ENCODE measurements at regions not wholly inside any gene's neighbourhood (a gene's known extent, or its start where the extent isn't known, plus 50 kb on each side); places are given as distances from the start of the nearest gene placed in this dataset.
"Not testable (repeated sequence)": the region's sequence is repeated elsewhere in the genome, so short reads cannot be mapped to it uniquely, and the experiment has no call there.

- TF ChIP-seq, protein P1, sequence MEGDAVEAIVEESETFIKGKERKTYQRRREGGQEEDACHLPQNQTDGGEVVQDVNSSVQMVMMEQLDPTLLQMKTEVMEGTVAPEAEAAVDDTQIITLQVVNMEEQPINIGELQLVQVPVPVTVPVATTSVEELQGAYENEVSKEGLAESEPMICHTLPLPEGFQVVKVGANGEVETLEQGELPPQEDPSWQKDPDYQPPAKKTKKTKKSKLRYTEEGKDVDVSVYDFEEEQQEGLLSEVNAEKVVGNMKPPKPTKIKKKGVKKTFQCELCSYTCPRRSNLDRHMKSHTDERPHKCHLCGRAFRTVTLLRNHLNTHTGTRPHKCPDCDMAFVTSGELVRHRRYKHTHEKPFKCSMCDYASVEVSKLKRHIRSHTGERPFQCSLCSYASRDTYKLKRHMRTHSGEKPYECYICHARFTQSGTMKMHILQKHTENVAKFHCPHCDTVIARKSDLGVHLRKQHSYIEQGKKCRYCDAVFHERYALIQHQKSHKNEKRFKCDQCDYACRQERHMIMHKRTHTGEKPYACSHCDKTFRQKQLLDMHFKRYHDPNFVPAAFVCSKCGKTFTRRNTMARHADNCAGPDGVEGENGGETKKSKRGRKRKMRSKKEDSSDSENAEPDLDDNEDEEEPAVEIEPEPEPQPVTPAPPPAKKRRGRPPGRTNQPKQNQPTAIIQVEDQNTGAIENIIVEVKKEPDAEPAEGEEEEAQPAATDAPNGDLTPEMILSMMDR (IDR thresholded peaks at IDR 0.05; ENCODE audit: extremely low read depth, insufficient read depth, missing control alignments), result no peak
- in situ Hi-C loops (cut with MboI; ENCODE audit: low pct_unique_long_range_greater_than_20kb, low sequenced_read_pairs, unreplicated experiment), result no loop called here
Observed at GRCh38 chrX:10990976-10991375, 120.2 kb upstream of the HCCS start.

DNA sequence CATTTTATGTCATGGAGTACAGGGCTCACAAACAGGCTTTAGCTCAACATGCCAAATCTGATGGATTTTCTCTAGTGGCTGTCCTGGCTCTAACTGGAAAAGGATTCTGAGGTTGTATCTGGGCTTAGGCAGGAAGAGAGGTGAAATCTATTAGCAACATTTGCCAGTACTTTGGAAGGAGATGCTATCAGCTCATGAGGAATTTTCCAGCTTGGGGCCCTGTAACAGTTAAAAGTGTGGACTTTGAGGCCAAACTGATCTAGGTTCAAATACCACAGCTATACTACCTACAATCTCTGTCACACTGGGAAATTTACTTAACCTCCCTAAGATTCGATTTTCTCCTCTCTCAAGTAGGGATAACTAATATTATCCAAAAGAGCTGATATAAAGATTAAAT, 119.0 kb upstream of the HCCS start:
- TF ChIP-seq, protein P1 (IDR thresholded peaks at IDR 0.05; ENCODE audit: extremely low read depth, insufficient read depth, missing control alignments), result no peak
- in situ Hi-C loops (cut with MboI; ENCODE audit: low pct_unique_long_range_greater_than_20kb, low sequenced_read_pairs, unreplicated experiment), result no loop called here

More at GRCh38 chrX:10990976-10991375, 120.2 kb upstream of the HCCS start:
- no peak for DNase-seq (ENCODE audit: low spot score)

DNA sequence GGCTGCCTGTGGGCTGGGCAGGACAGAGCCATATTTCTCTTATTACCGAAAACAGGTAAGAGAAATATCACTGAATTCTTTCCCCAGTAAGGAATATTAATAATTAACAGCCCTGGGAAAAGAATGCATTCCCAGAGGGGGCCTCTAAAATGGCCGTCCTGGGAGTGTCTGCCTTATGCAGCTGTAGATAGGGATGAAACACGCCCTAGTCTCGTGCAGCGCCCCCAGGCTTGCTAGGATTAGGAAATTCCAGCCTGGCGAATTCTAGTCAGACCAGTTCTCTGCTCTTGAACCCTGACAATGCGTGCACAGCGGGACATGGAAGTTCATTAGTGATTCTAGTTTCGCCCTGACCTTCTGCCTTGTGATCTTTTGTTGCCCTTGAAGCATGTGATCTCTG, 104.1 kb upstream of the HCCS start:
- in situ Hi-C loops (cut with MboI; ENCODE audit: low pct_unique_long_range_greater_than_20kb, low sequenced_read_pairs, unreplicated experiment); DNase-seq (ENCODE audit: low spot score): not testable (repeated sequence)

More for the DNA sequence above, 119.0 kb upstream of the HCCS start:
- no peak for DNase-seq (ENCODE audit: low spot score)

- DNase-seq (ENCODE audit: low spot score), result no peak
- in situ Hi-C loops (cut with MboI; ENCODE audit: low pct_unique_long_range_greater_than_20kb, low sequenced_read_pairs, unreplicated experiment), result no loop called here
- TF ChIP-seq, protein P1 (IDR thresholded peaks at IDR 0.05; ENCODE audit: extremely low read depth, insufficient read depth, missing control alignments), result no peak
Observed at GRCh38 chrX:11010476-11010875, 100.7 kb upstream of the HCCS start.

DNA sequence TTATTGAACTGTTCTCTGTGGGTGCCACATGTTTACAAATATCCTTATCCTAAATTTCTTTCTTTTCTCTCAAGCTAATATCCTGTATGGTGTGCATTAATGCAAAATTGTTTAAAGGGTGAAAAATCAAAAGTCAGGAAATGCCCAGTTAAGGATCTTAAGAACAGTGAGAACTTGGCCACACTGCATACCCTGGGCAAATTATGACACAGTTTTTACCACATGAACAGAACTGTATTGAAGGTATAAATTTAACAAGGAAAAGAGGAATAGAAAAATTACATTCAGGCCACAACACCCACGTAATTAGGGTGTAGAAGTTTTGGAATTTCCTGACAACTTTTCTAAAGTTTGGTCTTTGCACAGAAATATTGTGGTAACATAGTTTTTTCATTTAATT, 94.4 kb upstream of the HCCS start:
- DNase-seq (ENCODE audit: low spot score), result no peak
- TF ChIP-seq, protein P1 (IDR thresholded peaks at IDR 0.05; ENCODE audit: extremely low read depth, insufficient read depth, missing control alignments), result no peak
- in situ Hi-C loops (cut with MboI; ENCODE audit: low pct_unique_long_range_greater_than_20kb, low sequenced_read_pairs, unreplicated experiment), result no loop called here

- in situ Hi-C loops (cut with MboI; ENCODE audit: low pct_unique_long_range_greater_than_20kb, low sequenced_read_pairs, unreplicated experiment), result not testable (repeated sequence)
Observed at GRCh38 chrX:11022588-11022987, 88.5 kb upstream of the HCCS start.

DNA sequence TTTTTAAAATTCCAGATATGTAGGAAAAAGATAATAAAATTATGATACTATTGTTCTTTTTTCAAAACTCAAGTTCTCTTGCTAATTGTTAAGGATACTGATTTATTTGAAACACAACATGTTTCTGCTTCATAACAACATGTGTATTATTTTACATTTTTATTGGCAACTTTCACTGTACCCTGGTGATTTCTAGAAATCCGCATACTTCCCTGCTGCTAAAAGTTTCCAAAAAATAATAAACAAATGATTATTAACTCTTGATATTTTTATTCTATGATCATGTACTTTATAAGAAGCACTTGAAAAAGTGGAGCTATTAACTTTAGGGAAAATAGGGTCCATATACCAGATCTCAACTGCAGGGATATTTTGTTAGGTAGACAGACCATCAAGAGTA, 71.2 kb upstream of the HCCS start:
- TF ChIP-seq, protein P1 (IDR thresholded peaks at IDR 0.05; ENCODE audit: extremely low read depth, insufficient read depth, missing control alignments), result no peak
- no peak for DNase-seq (ENCODE audit: low spot score)
- in situ Hi-C loops (cut with MboI; ENCODE audit: low pct_unique_long_range_greater_than_20kb, low sequenced_read_pairs, unreplicated experiment), result no loop called here

More at GRCh38 chrX:11022588-11022987, 88.5 kb upstream of the HCCS start:
- not testable (repeated sequence) for DNase-seq (ENCODE audit: low spot score)

GRCh38 chrX:11040405-11040804, 70.7 kb upstream of the HCCS start:
- TF ChIP-seq, protein P1 (IDR thresholded peaks at IDR 0.05; ENCODE audit: extremely low read depth, insufficient read depth, missing control alignments), result no peak
- no peak for DNase-seq (ENCODE audit: low spot score)
- in situ Hi-C loops (cut with MboI; ENCODE audit: low pct_unique_long_range_greater_than_20kb, low sequenced_read_pairs, unreplicated experiment), result no loop called here

Measured in GM13977 (cell line).